H9 (cell line): ENCODE measurements at regions not wholly inside any gene's neighbourhood (a gene's known extent, or its start where the extent isn't known, plus 50 kb on each side); places are given as distances from the start of the nearest gene placed in this dataset.

Experiments used
- DNase-seq: peaks from one replicate; pipeline ENCODE4 v3.0.0-alpha.2; 2017
- H2AFZ ChIP-seq: one replicate; pipeline ENCODE4 v1.6.1; 2013; ENCODE audit warnings: mild to moderate bottlenecking, low read length, control low read depth, moderate library complexity
- H2AK5ac ChIP-seq: 2 replicates; pipeline ENCODE4 v1.6.1; 2013; ENCODE audit warnings: low read length, control low read depth, mixed read lengths; ENCODE audit not compliant: insufficient read length
- H2BK120ac ChIP-seq: one replicate; pipeline ENCODE4 v1.6.1; 2013; ENCODE audit warnings: low read depth, mild to moderate bottlenecking, low read length, control low read depth, inconsistent platforms; ENCODE audit not compliant: poor library complexity, severe bottlenecking
- H2BK12ac ChIP-seq: 2 replicates; pipeline ENCODE4 v1.6.1; 2013; ENCODE audit warnings: low read length, control low read depth, mixed read lengths, low read depth; ENCODE audit not compliant: insufficient read length
- H2BK15ac ChIP-seq: 2 replicates; pipeline ENCODE4 v1.6.1; 2013; ENCODE audit warnings: low read depth, low read length, control low read depth
- H2BK20ac ChIP-seq: one replicate; pipeline ENCODE4 v1.6.1; 2013; ENCODE audit warnings: low read depth, mild to moderate bottlenecking, low read length, control low read depth, inconsistent platforms; ENCODE audit not compliant: poor library complexity, severe bottlenecking
- H2BK5ac ChIP-seq: 2 replicates; pipeline ENCODE4 v1.6.1; 2013; ENCODE audit warnings: low read length, control low read depth, mixed read lengths; ENCODE audit not compliant: insufficient read length
- H3K14ac ChIP-seq: 2 replicates; pipeline ENCODE4 v1.6.1; 2013; ENCODE audit warnings: low read length, control low read depth; ENCODE audit not compliant: insufficient read depth
- H3K18ac ChIP-seq: 2 replicates; pipeline ENCODE4 v1.6.1; 2013; ENCODE audit warnings: low read depth, mild to moderate bottlenecking, mixed read lengths, low read length, control low read depth; ENCODE audit not compliant: insufficient read length
- H3K23ac ChIP-seq: 2 replicates; pipeline ENCODE4 v1.6.1; 2013; ENCODE audit warnings: low read length, control low read depth, mixed read lengths, low read depth; ENCODE audit not compliant: insufficient read length
- H3K23me2 ChIP-seq: 2 replicates; pipeline ENCODE4 v1.6.1; 2013; ENCODE audit warnings: low read depth, mild to moderate bottlenecking, mixed read lengths, low read length, control low read depth; ENCODE audit not compliant: insufficient read length, poor library complexity, severe bottlenecking
- H3K27ac ChIP-seq: 2 replicates; pipeline ENCODE4 v1.5.1; 2013; ENCODE audit warnings: low read length, control low read depth, mixed read lengths, low read depth; ENCODE audit not compliant: insufficient read length
- H3K27me3 ChIP-seq: 2 replicates; pipeline ENCODE4 v1.6.1; 2013; ENCODE audit warnings: low read length, control low read depth, inconsistent platforms; ENCODE audit not compliant: insufficient read depth
- H3K4ac ChIP-seq: 2 replicates; pipeline ENCODE4 v1.6.1; 2013; ENCODE audit warnings: low read depth, mild to moderate bottlenecking, control low read depth, inconsistent platforms, low read length, moderate library complexity
- H3K4me1 ChIP-seq: 2 replicates; pipeline ENCODE4 v1.6.1; 2013; ENCODE audit warnings: low read length, control low read depth, inconsistent platforms; ENCODE audit not compliant: insufficient read depth
- H3K4me2 ChIP-seq: 2 replicates; pipeline ENCODE4 v1.6.1; 2013; ENCODE audit warnings: low read length, control low read depth, mixed read lengths; ENCODE audit not compliant: insufficient read length, insufficient read depth
- H3K56ac ChIP-seq: 2 replicates; pipeline ENCODE4 v1.6.1; 2013; ENCODE audit warnings: low read depth, mild to moderate bottlenecking, mixed read lengths, low read length, control low read depth; ENCODE audit not compliant: insufficient read length
- H3K79me1 ChIP-seq: 2 replicates; pipeline ENCODE4 v1.6.1; 2013; ENCODE audit warnings: low read depth, mild to moderate bottlenecking, moderate library complexity, low read length, control low read depth, inconsistent platforms; ENCODE audit not compliant: insufficient read depth, poor library complexity, severe bottlenecking
- H3K79me2 ChIP-seq: 2 replicates; pipeline ENCODE4 v1.6.1; 2013; ENCODE audit warnings: low read length, control low read depth, inconsistent platforms; ENCODE audit not compliant: insufficient read depth
- H3K9ac ChIP-seq: 2 replicates; pipeline ENCODE4 v1.6.1; 2013; ENCODE audit warnings: low read length, control low read depth, mixed read lengths; ENCODE audit not compliant: insufficient read length; ENCODE audit errors: extremely low read depth
- H3K9me3 ChIP-seq: one replicate; pipeline ENCODE4 v1.6.1; 2013; ENCODE audit warnings: low read depth, low read length, inconsistent platforms; ENCODE audit not compliant: control insufficient read depth
- H3T11ph ChIP-seq: one replicate; pipeline ENCODE4 v1.6.1; 2013; ENCODE audit warnings: mild to moderate bottlenecking, low read length, control low read depth, inconsistent platforms
- H4K20me1 ChIP-seq: one replicate; pipeline ENCODE4 v1.6.1; 2013; ENCODE audit not compliant: control insufficient read depth, insufficient read length, insufficient read depth
- H4K5ac ChIP-seq: 2 replicates; pipeline ENCODE4 v1.6.1; 2013; ENCODE audit warnings: low read depth, mild to moderate bottlenecking, mixed read lengths, low read length, control low read depth; ENCODE audit not compliant: insufficient read length
- H4K8ac ChIP-seq: replicated peaks from 2 replicates; pipeline ENCODE4 v1.6.1; 2013; ENCODE audit warnings: low read length, control low read depth, mixed read lengths, low read depth; ENCODE audit not compliant: insufficient read length
- H4K91ac ChIP-seq: 2 replicates; pipeline ENCODE4 v1.6.1; 2013; ENCODE audit warnings: low read depth, mild to moderate bottlenecking, moderate library complexity, mixed read lengths, low read length, control low read depth; ENCODE audit not compliant: insufficient read length
- H3K27ac Mint-ChIP-seq, 3 experiments: 2 replicates in 2 of 3; 3 replicates in 1 of 3; pipeline ENCODE4 v1.8.0; 2020 to 2021; ENCODE audit warnings: mixed read lengths in 3 of 3, mild to moderate bottlenecking in 1 of 3, moderate library complexity in 1 of 3
- H3K27me3 Mint-ChIP-seq: 2 replicates; pipeline ENCODE4 v1.8.0; 2021; ENCODE audit warnings: low read depth, mild to moderate bottlenecking, moderate library complexity, mixed read lengths
- H3K36me3 Mint-ChIP-seq, 3 experiments: 2 replicates in 2 of 3; 3 replicates in 1 of 3; pipeline ENCODE4 v1.8.0; 2020 to 2021; ENCODE audit warnings: low read depth in 3 of 3, mixed read lengths in 3 of 3; ENCODE audit not compliant: insufficient read depth in 1 of 3
- H3K4me1 Mint-ChIP-seq, 2 experiments: 2 replicates each; pipeline ENCODE4 v1.8.0; 2020; ENCODE audit warnings: mixed read lengths in 2 of 2
- H3K4me3 Mint-ChIP-seq, 2 experiments: 2 replicates in 1 of 2; 3 replicates in 1 of 2; pipeline ENCODE4 v1.8.0; 2020 to 2021; ENCODE audit warnings: mild to moderate bottlenecking in 2 of 2, mixed read lengths in 2 of 2, moderate library complexity in 1 of 2
- H3K9me3 Mint-ChIP-seq, 2 experiments: 2 replicates in 1 of 2; 3 replicates in 1 of 2; pipeline ENCODE4 v1.8.0; 2020; ENCODE audit warnings: mild to moderate bottlenecking in 2 of 2, mixed read lengths in 2 of 2, moderate library complexity in 1 of 2
- CTCF ChIP-seq: fragments of 200-600 bp; sonication (generic); conservative IDR thresholded peaks from 3 replicates; pipeline ENCODE4 v1.8.0; 2021; ENCODE audit warnings: antibody characterized with exemption, mild to moderate bottlenecking
- WGBS: extraction: QIAGEN DNeasy Blood & Tissue Kit; methylation state at CpG from one replicate; pipeline ENCODE4 v1.1.7; 2013; ENCODE audit warnings: missing lambda C conversion rate, low lambda C conversion rate, mixed read lengths; ENCODE audit not compliant: insufficient read length; ENCODE audit errors: extremely low coverage; 5-methylcytosine and 5-hydroxymethylcytosine counted together

GRCh38 chr10:128485701-128486235 is 359.5 kb upstream of the MKI67 start:
- no CpG with 5 or more reads among the region's 7 CpGs for WGBS
- no peak overlapping the region for H3K27ac ChIP-seq
- peaks cover 14 to 19% of the 10 kb centered on the region in 2 experiments for H3K4me1 Mint-ChIP-seq
- H3K79me1 ChIP-seq: no peaks in the 10 kb centered on the region
- no peak overlapping the region for H3T11ph ChIP-seq
- H2BK20ac ChIP-seq: no peak overlapping the region
- no peak overlapping the region for H2BK15ac ChIP-seq
- no peaks in the 10 kb centered on the region for H3K27me3 ChIP-seq
- no peak overlapping the region for H2BK120ac ChIP-seq
- H3K9ac ChIP-seq: no peak overlapping the region
- no peak overlapping the region for H3K18ac ChIP-seq
- H3K14ac ChIP-seq: peak overlapping the region; percentile 3; the same call in 1 of the 2 replicates
- H3K9me3 Mint-ChIP-seq: peaks cover 0 to 7% of the 10 kb centered on the region in 2 experiments; a peak in 3 of 5 replicates
- H2BK5ac ChIP-seq: no peak overlapping the region
- H3K4me3 Mint-ChIP-seq: no peak overlapping the region
- no peak overlapping the region for H3K56ac ChIP-seq
- no peak for DNase-seq
- no peak for TF ChIP-seq CTCF
- no peak overlapping the region for H4K8ac ChIP-seq
- H2AFZ ChIP-seq: no peak overlapping the region
- peaks cover 3% of the 10 kb centered on the region for H3K27me3 Mint-ChIP-seq
- no peaks in the 10 kb centered on the region for H4K20me1 ChIP-seq
- H3K36me3 Mint-ChIP-seq: no peaks in the 10 kb centered on the region; a peak in 2 of 7 replicates
- no peaks in the 10 kb centered on the region for H3K4me1 ChIP-seq
- H3K9me3 ChIP-seq: no peaks in the 10 kb centered on the region
- H3K23ac ChIP-seq: no peak overlapping the region
- H2AK5ac ChIP-seq: no peak overlapping the region
- no peak overlapping the region for H2BK12ac ChIP-seq
- H3K4ac ChIP-seq: no peak overlapping the region
- H4K5ac ChIP-seq: no peak overlapping the region
- H3K79me2 ChIP-seq: no peaks in the 10 kb centered on the region
- no peaks in the 10 kb centered on the region for H3K23me2 ChIP-seq
- H4K91ac ChIP-seq: no peak overlapping the region
- no peak overlapping the region for H3K4me2 ChIP-seq
- peak overlapping the region in 1 of 3 experiments; percentile 59; a peak in 1 of 7 replicates for H3K27ac Mint-ChIP-seq
